ENCODE measurements at regions not wholly inside any gene's neighbourhood (a gene's known extent, or its start where the extent isn't known, plus 50 kb on each side); places are given as distances from the start of the nearest gene placed in this dataset.

DNA sequence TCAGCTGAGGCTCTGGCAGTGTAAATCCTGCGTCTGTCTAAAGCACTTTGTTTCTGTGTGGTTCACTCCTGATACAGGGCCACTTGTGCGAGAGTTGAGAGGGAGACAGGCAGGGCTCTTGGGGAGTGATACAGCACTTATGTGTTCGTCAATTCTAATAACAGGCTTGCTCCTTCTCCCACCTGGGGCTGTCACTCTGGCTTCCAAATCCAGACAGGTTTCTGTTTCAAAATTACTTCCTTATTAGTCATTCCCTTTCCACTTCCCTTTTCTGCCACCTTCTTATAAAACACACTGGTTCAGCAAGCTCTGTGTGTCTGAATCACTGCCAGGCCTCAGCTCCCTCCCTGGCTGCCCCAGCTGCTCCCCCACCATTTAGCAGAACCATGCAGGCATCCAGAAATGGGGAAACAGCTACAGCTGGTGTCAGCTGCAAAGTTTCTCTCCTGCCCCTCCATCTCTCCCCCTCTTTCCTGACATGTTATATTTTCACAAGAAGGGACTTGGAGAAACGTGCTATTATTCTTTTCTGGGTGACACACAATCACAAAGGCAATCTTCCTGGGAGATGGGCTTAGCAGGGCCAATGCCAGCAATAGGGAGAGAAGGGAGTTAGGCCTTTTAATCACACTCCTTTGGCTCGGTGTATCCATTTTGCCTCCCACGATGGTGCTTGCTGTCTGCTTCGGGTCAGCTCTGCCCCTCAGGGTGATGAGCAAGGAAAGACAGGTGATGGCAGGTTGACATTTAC lies 58.4 kb upstream of the ZNRF2 start:
- TF ChIP-seq, protein P1, sequence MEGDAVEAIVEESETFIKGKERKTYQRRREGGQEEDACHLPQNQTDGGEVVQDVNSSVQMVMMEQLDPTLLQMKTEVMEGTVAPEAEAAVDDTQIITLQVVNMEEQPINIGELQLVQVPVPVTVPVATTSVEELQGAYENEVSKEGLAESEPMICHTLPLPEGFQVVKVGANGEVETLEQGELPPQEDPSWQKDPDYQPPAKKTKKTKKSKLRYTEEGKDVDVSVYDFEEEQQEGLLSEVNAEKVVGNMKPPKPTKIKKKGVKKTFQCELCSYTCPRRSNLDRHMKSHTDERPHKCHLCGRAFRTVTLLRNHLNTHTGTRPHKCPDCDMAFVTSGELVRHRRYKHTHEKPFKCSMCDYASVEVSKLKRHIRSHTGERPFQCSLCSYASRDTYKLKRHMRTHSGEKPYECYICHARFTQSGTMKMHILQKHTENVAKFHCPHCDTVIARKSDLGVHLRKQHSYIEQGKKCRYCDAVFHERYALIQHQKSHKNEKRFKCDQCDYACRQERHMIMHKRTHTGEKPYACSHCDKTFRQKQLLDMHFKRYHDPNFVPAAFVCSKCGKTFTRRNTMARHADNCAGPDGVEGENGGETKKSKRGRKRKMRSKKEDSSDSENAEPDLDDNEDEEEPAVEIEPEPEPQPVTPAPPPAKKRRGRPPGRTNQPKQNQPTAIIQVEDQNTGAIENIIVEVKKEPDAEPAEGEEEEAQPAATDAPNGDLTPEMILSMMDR (IDR thresholded peaks at IDR 0.05; ENCODE audit: control extremely low read depth in 1 of 3, insufficient read depth in 1 of 3, low read depth in 1 of 3, low read length in 3 of 3): no peak
- TF ChIP-seq TAF1 (IDR thresholded peaks at IDR 0.05; ENCODE audit: low read depth, low read length): no peak

Measured in H1 (cell line).